Ovary (tissue), 7 donors: ENCODE measurements at regions not wholly inside any gene's neighbourhood (a gene's known extent, or its start where the extent isn't known, plus 50 kb on each side); places are given as distances from the start of the nearest gene placed in this dataset.

Source experiments
- DNase-seq, 5 donors: peaks; one replicate each; pipeline ENCODE4 v3.0.0-alpha.2; 2019 to 2020
- H3K27ac ChIP-seq, 2 donors: fragments of 200-600 bp; one replicate each; pipeline versions ENCODE4 v1.5.1 to v1.8.0; 2019 to 2022
- H3K27me3 ChIP-seq: fragments of 200-600 bp; one replicate; pipeline ENCODE4 v1.8.0; 2022
- H3K36me3 ChIP-seq: fragments of 200-600 bp; sonication (generic); one replicate; pipeline ENCODE4 v1.5.1; 2019
- H3K4me1 ChIP-seq: one replicate; pipeline ENCODE4 v1.8.1; 2013; ENCODE audit warnings: mild to moderate bottlenecking, moderate library complexity; ENCODE audit not compliant: insufficient read depth
- H3K4me3 ChIP-seq: fragments of 200-600 bp; sonication (generic); one replicate; pipeline ENCODE4 v1.5.1; 2017
- H3K9me3 ChIP-seq, 2 donors: fragments of 200-600 bp in 1 of 2; sonication (generic) in 1 of 2; one replicate each; pipeline versions ENCODE4 v1.5.1 to v1.8.1; 2013 to 2019; ENCODE audit warnings: mild to moderate bottlenecking in 1 of 2, moderate library complexity in 1 of 2
- CTCF ChIP-seq, 3 donors: fragments of 450-650 bp in 2 of 3; fragments of 200-600 bp in 1 of 3; IDR thresholded peaks; one replicate each; pipeline versions ENCODE4 v1.5.1 to v1.8.0; 2016 to 2022; ENCODE audit warnings: antibody characterized with exemption in 3 of 3, mild to moderate bottlenecking in 1 of 3
- EP300 ChIP-seq: sonication (generic); formaldehyde crosslinking; IDR thresholded peaks from one replicate; pipeline ENCODE4 v1.6.1; 2017; ENCODE audit warnings: antibody characterized with exemption
- POLR2A ChIP-seq: fragments of 450-650 bp; IDR thresholded peaks from one replicate; pipeline ENCODE4 v1.6.1; 2017; ENCODE audit warnings: antibody characterized with exemption, mild to moderate bottlenecking, moderate library complexity
- WGBS, 3 donors: extraction: QIAGEN DNeasy Blood & Tissue Kit in 1 of 3; methylation state at CpG; one replicate each; pipeline versions ENCODE4 v1.1.5 to v1.1.7; 2013 to 2017; 5-methylcytosine and 5-hydroxymethylcytosine counted together
- intact Hi-C, 4 donors: fragments of 100-400 bp; cut with DNase I; formaldehyde crosslinking; loops; one replicate each; pipeline versions ENCODE4 v1.11.0 to v1.15.1; 2022 to 2023
- donor health status: DM: no; HTN: no; CAD: no; lungs with moderate emphysema.
- donor health status: DM: no; HTN: no; CAD: no.
- donor health status: Bipolar disorder and iron deficiency.
- donor health status: DM: no; HTN: no; CAD: no.
- donor health status: DM: yes; HTN: yes; CAD: no.

GRCh38 chr21:35924714-35925301 is 135.5 kb downstream of the SETD4 start:
- Histone ChIP-seq H3K36me3 (no peaks in the 10 kb centered on the region), H3K27me3 (no peaks in the 10 kb centered on the region), H3K9me3 (no peaks in the 10 kb centered on the region), H3K27ac (no peak overlapping the region), H3K4me1 (no peaks in the 10 kb centered on the region), H3K4me3 (no peak overlapping the region)
- WGBS, 3 donors: 79 to 91% (median 86%) methylated on average over 6 of the region's 6 CpGs
- TF ChIP-seq CTCF (IDR thresholded peaks at IDR 0.05) (no peak), EP300 (peak; percentile 28)
- DNase-seq: no peak
- intact Hi-C loops: no loop called here

- Histone ChIP-seq H3K27me3 (no peaks in the 10 kb centered on the region), H3K4me1 (no peaks in the 10 kb centered on the region), H3K27ac (no peak overlapping the region), H3K4me3 (no peak overlapping the region), H3K9me3 (no peaks in the 10 kb centered on the region), H3K36me3 (no peaks in the 10 kb centered on the region)
- DNase-seq: no peak
- intact Hi-C loops: no loop called here
- WGBS, 3 donors: 87 to 93% (median 92%) methylated on average over 5 of the region's 5 CpGs
- no peak for TF ChIP-seq EP300
- no peak for TF ChIP-seq CTCF (IDR thresholded peaks at IDR 0.05)
- no peak for TF ChIP-seq POLR2A
Observed at GRCh38 chr21:35923971-35924370, 136.4 kb downstream of the SETD4 start.

GRCh38 chr21:35922618-35923017 is 137.7 kb downstream of the SETD4 start:
- H3K27ac ChIP-seq: no peak overlapping the region
- no peak overlapping the region for H3K4me3 ChIP-seq
- no peaks in the 10 kb centered on the region for H3K36me3 ChIP-seq
- no peaks in the 10 kb centered on the region for H3K27me3 ChIP-seq
- H3K9me3 ChIP-seq: no peaks in the 10 kb centered on the region
- 68 to 83% (median 80%) methylated on average over 5 of the region's 5 CpGs for WGBS, 3 donors
- no peak for DNase-seq
- no peak for TF ChIP-seq EP300
- TF ChIP-seq CTCF (IDR thresholded peaks at IDR 0.05): no peak
- no peak for TF ChIP-seq POLR2A
- intact Hi-C loops: no loop called here
- no peaks in the 10 kb centered on the region for H3K4me1 ChIP-seq

GRCh38 chr21:35921471-35921870 is 138.9 kb downstream of the SETD4 start:
- intact Hi-C loops: no loop called here
- no peaks in the 10 kb centered on the region for H3K36me3 ChIP-seq

More at GRCh38 chr21:35921471-35921870, 138.9 kb downstream of the SETD4 start:
- TF ChIP-seq EP300: no peak
- TF ChIP-seq POLR2A: no peak
- TF ChIP-seq CTCF (IDR thresholded peaks at IDR 0.05): no peak
- no peak for DNase-seq
- Histone ChIP-seq H3K9me3 (no peaks in the 10 kb centered on the region), H3K4me3 (no peak overlapping the region), H3K27ac (no peak overlapping the region), H3K27me3 (no peaks in the 10 kb centered on the region), H3K4me1 (no peaks in the 10 kb centered on the region)
- WGBS, 3 donors: 38 to 88% (median 77%) methylated on average over 2 of the region's 2 CpGs
